Neural cell (in vitro differentiated cells): ENCODE measurements at regions not wholly inside any gene's neighbourhood (a gene's known extent, or its start where the extent isn't known, plus 50 kb on each side); places are given as distances from the start of the nearest gene placed in this dataset.

Experiments used
- CTCF ChIP-seq: fragments of 450-650 bp; IDR thresholded peaks from 2 replicates; pipeline ENCODE4 v1.5.1; 2014; ENCODE audit warnings: antibody characterized with exemption, mild to moderate bottlenecking, moderate library complexity; ENCODE audit not compliant: poor library complexity, severe bottlenecking
- EP300 ChIP-seq: fragments of 450-650 bp; conservative IDR thresholded peaks from 2 replicates; pipeline ENCODE4 v1.6.1; 2014; ENCODE audit warnings: antibody characterized with exemption, mild to moderate bottlenecking, moderate library complexity; ENCODE audit not compliant: poor library complexity, severe bottlenecking
- EZH2 ChIP-seq: fragments of 200-600, 300-800 bp; shearing (Covaris generic), sonication (generic); IDR thresholded peaks from 2 replicates; pipeline ENCODE4 v1.6.1; 2014; ENCODE audit warnings: antibody characterized with exemption, low read length, borderline replicate concordance, mild to moderate bottlenecking; ENCODE audit not compliant: insufficient read depth, poor library complexity, severe bottlenecking
- MXI1 ChIP-seq: fragments of 450-650 bp; conservative IDR thresholded peaks from 2 replicates; pipeline ENCODE4 v1.6.1; 2014; ENCODE audit warnings: antibody characterized with exemption, mild to moderate bottlenecking; ENCODE audit not compliant: poor library complexity, severe bottlenecking
- POLR2AphosphoS5 ChIP-seq: IDR thresholded peaks from 2 replicates; pipeline ENCODE4 v1.6.1; 2012
- RAD21 ChIP-seq: fragments of 450-650 bp; conservative IDR thresholded peaks from 2 replicates; pipeline ENCODE4 v1.6.1; 2014; ENCODE audit warnings: antibody characterized with exemption, mild to moderate bottlenecking, moderate library complexity
- REST ChIP-seq: IDR thresholded peaks from 2 replicates; pipeline ENCODE4 v1.6.1; 2012; ENCODE audit warnings: borderline replicate concordance
- SMC3 ChIP-seq: fragments of 450-650 bp; conservative IDR thresholded peaks from 2 replicates; pipeline ENCODE4 v1.6.1; 2014; ENCODE audit warnings: antibody characterized with exemption, mild to moderate bottlenecking, moderate library complexity; ENCODE audit not compliant: poor library complexity
- TAF1 ChIP-seq: IDR thresholded peaks from 2 replicates; pipeline ENCODE4 v1.6.1; 2012; ENCODE audit warnings: low read depth

- no peak for TF ChIP-seq CTCF
- no peak for TF ChIP-seq EZH2
- TF ChIP-seq TAF1: no peak
- no peak for TF ChIP-seq REST
- TF ChIP-seq SMC3: no peak
- TF ChIP-seq RAD21: no peak
- no peak for TF ChIP-seq POLR2AphosphoS5
- TF ChIP-seq MXI1: no peak
- no peak for TF ChIP-seq EP300
These were observed 173.3 kb upstream of the CLINT1 start for GRCh38 chr5:158032246-158032645.
